Naive B cell (primary cell): ENCODE measurements at regions not wholly inside any gene's neighbourhood (a gene's known extent, or its start where the extent isn't known, plus 50 kb on each side); places are given as distances from the start of the nearest gene placed in this dataset.
A peak's percentile ranks its signal among the peaks of the same experiment; 100 is the strongest.

ENCODE experiments used
- ATAC-seq, 2 donors: fragments of 150-1000 bp; cut with Tn5 transposase; 2 replicates each; pipeline ENCODE4 v1.10.0; 2021; ENCODE audit warnings: low read depth in 2 of 2, mild to moderate bottlenecking in 2 of 2, moderate library complexity in 2 of 2
- DNase-seq: peaks from one replicate; pipeline ENCODE4 v3.0.0; 2022
- H3K27ac Mint-ChIP-seq, 6 donors: one replicate each; pipeline ENCODE4 v1.8.0; 2020 to 2022; ENCODE audit warnings: mild to moderate bottlenecking in 6 of 6, mixed read lengths in 6 of 6, moderate library complexity in 5 of 6, inconsistent platforms in 2 of 6
- H3K27me3 Mint-ChIP-seq, 3 donors: one replicate each; pipeline ENCODE4 v1.8.0; 2021 to 2022; ENCODE audit warnings: mixed read lengths in 3 of 3, mild to moderate bottlenecking in 1 of 3
- H3K36me3 Mint-ChIP-seq, 2 donors: one replicate each; pipeline ENCODE4 v1.8.0; 2020 to 2022; ENCODE audit warnings: mixed read lengths in 2 of 2, inconsistent platforms in 1 of 2, mild to moderate bottlenecking in 1 of 2
- H3K4me1 Mint-ChIP-seq, 3 donors: one replicate each; pipeline ENCODE4 v1.8.0; 2020 to 2022; ENCODE audit warnings: mixed read lengths in 3 of 3, inconsistent platforms in 1 of 3, mild to moderate bottlenecking in 1 of 3, moderate library complexity in 1 of 3
- H3K4me3 Mint-ChIP-seq, 8 donors: one replicate each; pipeline ENCODE4 v1.8.0; 2020 to 2022; ENCODE audit warnings: mild to moderate bottlenecking in 8 of 8, mixed read lengths in 8 of 8, moderate library complexity in 8 of 8, inconsistent platforms in 2 of 8
- H3K9me3 Mint-ChIP-seq, 7 donors: one replicate each; pipeline ENCODE4 v1.8.0; 2020 to 2022; ENCODE audit warnings: mixed read lengths in 7 of 7, mild to moderate bottlenecking in 5 of 7, inconsistent platforms in 2 of 7, moderate library complexity in 1 of 7

GRCh38 chr7:116083796-116084195 is 53.2 kb upstream of the TFEC start:
- Mint-ChIP-seq H3K36me3 (no peaks in the 10 kb centered on the region), H3K27me3 (no peaks in the 10 kb centered on the region), H3K4me1 (no peaks in the 10 kb centered on the region), H3K9me3 (peaks cover 0 to 14% (median 3%) of the 10 kb centered on the region in 7 donors), H3K27ac (no peak overlapping the region), H3K4me3 (no peak overlapping the region)
- DNase-seq (no peak), ATAC-seq (no peak)

DNA sequence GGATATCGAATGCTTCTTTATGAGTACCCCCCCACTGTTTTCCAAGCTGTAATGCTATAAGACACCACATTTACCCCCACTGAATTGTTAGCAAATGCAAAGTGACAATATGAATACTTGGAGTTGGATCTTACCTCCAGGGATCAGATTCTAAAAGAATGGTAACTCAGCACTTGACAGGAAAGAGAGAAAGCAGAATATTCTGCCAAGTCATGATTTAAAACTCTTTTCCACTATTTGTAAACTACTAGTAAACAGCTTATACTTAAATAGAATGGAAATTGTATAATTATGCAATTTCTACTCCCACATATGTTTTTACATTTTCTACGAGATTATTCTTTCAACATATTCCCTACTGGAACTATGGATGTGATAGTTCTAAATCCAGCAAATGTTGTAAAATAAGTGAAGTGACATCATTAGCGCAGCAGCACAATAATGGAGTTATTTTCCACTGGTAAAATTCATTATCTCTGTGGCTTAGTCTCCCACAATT is 56.0 kb upstream of the TFEC start:
- Mint-ChIP-seq H3K27ac (no peak overlapping the region), H3K9me3 (no peaks in the 10 kb centered on the region), H3K4me3 (no peak overlapping the region), H3K4me1 (no peaks in the 10 kb centered on the region), H3K36me3 (no peaks in the 10 kb centered on the region), H3K27me3 (no peaks in the 10 kb centered on the region)
- DNase-seq (no peak), ATAC-seq (no peak)

GRCh38 chr7:116087291-116087690 is 56.7 kb upstream of the TFEC start:
- no peak for DNase-seq
- Mint-ChIP-seq H3K9me3 (no peaks in the 10 kb centered on the region), H3K27ac (no peak overlapping the region), H3K4me3 (no peak overlapping the region), H3K27me3 (no peaks in the 10 kb centered on the region), H3K36me3 (no peaks in the 10 kb centered on the region), H3K4me1 (no peaks in the 10 kb centered on the region)
- no peak for ATAC-seq

- DNase-seq (no peak), ATAC-seq (no peak)
- no peak overlapping the region for H3K27ac Mint-ChIP-seq
- H3K27me3 Mint-ChIP-seq: no peaks in the 10 kb centered on the region
- H3K4me3 Mint-ChIP-seq: no peak overlapping the region
- no peaks in the 10 kb centered on the region for H3K9me3 Mint-ChIP-seq
- H3K4me1 Mint-ChIP-seq: no peaks in the 10 kb centered on the region
- H3K36me3 Mint-ChIP-seq: no peaks in the 10 kb centered on the region
These were observed 57.4 kb upstream of the TFEC start for GRCh38 chr7:116087984-116088383.

DNA sequence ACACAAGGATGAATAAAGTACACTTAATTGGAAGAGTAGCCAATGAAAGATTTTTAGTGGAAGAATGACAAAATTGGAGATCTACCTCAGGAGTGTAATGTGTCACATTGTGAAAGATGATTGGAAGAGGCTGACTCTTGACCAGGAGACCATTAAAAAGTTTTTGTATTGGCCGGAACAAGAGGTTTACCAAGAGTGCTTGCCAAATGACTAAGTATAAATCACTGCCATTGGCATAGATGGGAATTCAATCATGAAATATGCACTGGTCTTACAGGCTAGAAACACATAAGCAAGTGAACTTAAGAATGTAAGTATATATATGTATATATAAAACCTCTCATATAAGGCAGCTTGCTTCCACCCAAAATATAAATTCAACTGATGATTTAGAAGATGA is 58.7 kb upstream of the TFEC start:
- H3K9me3 Mint-ChIP-seq: no peaks in the 10 kb centered on the region
- H3K36me3 Mint-ChIP-seq: no peaks in the 10 kb centered on the region
- H3K4me1 Mint-ChIP-seq: no peaks in the 10 kb centered on the region
- no peak overlapping the region for H3K4me3 Mint-ChIP-seq
- H3K27ac Mint-ChIP-seq: no peak overlapping the region
- H3K27me3 Mint-ChIP-seq: no peaks in the 10 kb centered on the region
- ATAC-seq (no peak), DNase-seq (no peak)

- H3K4me3 Mint-ChIP-seq: no peak overlapping the region
These were observed 63.1 kb upstream of the TFEC start for GRCh38 chr7:116093516-116094301.

GRCh38 chr7:116095396-116095795 is 64.8 kb upstream of the TFEC start:
- H3K27me3 Mint-ChIP-seq: peaks cover 0 to 8% (median 0%) of the 10 kb centered on the region in 3 donors
- no peaks in the 10 kb centered on the region for H3K36me3 Mint-ChIP-seq
- no peaks in the 10 kb centered on the region for H3K4me1 Mint-ChIP-seq
- DNase-seq: no peak
- H3K27ac Mint-ChIP-seq: no peak overlapping the region
- no peak overlapping the region for H3K4me3 Mint-ChIP-seq
- ATAC-seq: no peak
- H3K9me3 Mint-ChIP-seq: no peaks in the 10 kb centered on the region

More at GRCh38 chr7:116093516-116094301, 63.1 kb upstream of the TFEC start:
- peaks cover 0 to 5% (median 0%) of the 10 kb centered on the region in 3 donors for H3K27me3 Mint-ChIP-seq
- H3K36me3 Mint-ChIP-seq: no peaks in the 10 kb centered on the region
- ATAC-seq: no peak
- H3K9me3 Mint-ChIP-seq: no peaks in the 10 kb centered on the region
- no peak overlapping the region for H3K27ac Mint-ChIP-seq
- H3K4me1 Mint-ChIP-seq: no peaks in the 10 kb centered on the region
- DNase-seq: no peak

DNA sequence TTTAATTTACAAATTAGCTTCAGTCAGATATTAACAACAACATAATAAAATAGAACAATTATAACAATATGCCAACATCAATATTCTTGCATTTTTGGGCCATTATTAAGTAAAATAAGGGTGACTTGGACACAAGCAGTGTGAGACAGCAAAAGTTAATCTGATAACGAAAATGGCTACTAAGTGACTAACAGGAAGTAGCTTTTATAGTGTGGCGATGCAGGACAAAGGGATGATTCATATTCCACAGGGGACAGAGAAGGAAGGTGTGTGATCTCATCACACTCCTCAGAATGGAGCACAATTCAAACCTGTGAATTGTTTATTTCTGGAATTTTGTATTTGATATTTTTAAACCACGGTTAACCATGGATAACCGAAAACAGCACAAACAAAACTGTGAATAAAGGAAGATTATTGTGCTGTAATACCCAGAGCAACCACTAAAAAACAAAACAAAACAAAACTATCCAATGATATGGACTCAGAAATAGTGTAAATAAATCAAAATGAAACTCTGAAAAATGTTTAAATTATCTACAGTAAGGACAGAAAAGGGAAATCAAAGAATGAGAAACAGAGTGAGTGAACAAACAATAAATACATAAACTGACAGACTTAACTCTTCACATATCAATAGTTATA is 66.9 kb upstream of the TFEC start:
- Mint-ChIP-seq H3K4me3 (no peak overlapping the region), H3K27me3 (peaks cover 0 to 8% (median 0%) of the 10 kb centered on the region in 3 donors), H3K27ac (no peak overlapping the region), H3K4me1 (no peaks in the 10 kb centered on the region), H3K36me3 (no peaks in the 10 kb centered on the region), H3K9me3 (no peaks in the 10 kb centered on the region)
- ATAC-seq: no peak
- DNase-seq: no peak

GRCh38 chr7:116098175-116098574 is 67.6 kb upstream of the TFEC start:
- DNase-seq: no peak
- H3K4me3 Mint-ChIP-seq: no peak overlapping the region
- no peaks in the 10 kb centered on the region for H3K4me1 Mint-ChIP-seq
- no peaks in the 10 kb centered on the region for H3K9me3 Mint-ChIP-seq
- no peaks in the 10 kb centered on the region for H3K36me3 Mint-ChIP-seq
- no peak overlapping the region for H3K27ac Mint-ChIP-seq
- no peak for ATAC-seq
- peaks cover 0 to 8% (median 0%) of the 10 kb centered on the region in 3 donors for H3K27me3 Mint-ChIP-seq

- no peaks in the 10 kb centered on the region for H3K9me3 Mint-ChIP-seq
- H3K27ac Mint-ChIP-seq: no peak overlapping the region
- no peak for DNase-seq
- H3K4me1 Mint-ChIP-seq: no peaks in the 10 kb centered on the region
- no peaks in the 10 kb centered on the region for H3K36me3 Mint-ChIP-seq
- H3K27me3 Mint-ChIP-seq: peaks cover 0 to 8% (median 0%) of the 10 kb centered on the region in 3 donors
- ATAC-seq: no peak
- H3K4me3 Mint-ChIP-seq: no peak overlapping the region
These were observed 70.1 kb upstream of the TFEC start for GRCh38 chr7:116100626-116101025.

GRCh38 chr7:116101704-116102103 is 71.1 kb upstream of the TFEC start:
- no peak for ATAC-seq
- Mint-ChIP-seq H3K27ac (no peak overlapping the region), H3K4me1 (no peaks in the 10 kb centered on the region), H3K4me3 (no peak overlapping the region), H3K36me3 (no peaks in the 10 kb centered on the region), H3K27me3 (peaks cover 0 to 8% (median 0%) of the 10 kb centered on the region in 3 donors), H3K9me3 (no peaks in the 10 kb centered on the region)
- no peak for DNase-seq

DNA sequence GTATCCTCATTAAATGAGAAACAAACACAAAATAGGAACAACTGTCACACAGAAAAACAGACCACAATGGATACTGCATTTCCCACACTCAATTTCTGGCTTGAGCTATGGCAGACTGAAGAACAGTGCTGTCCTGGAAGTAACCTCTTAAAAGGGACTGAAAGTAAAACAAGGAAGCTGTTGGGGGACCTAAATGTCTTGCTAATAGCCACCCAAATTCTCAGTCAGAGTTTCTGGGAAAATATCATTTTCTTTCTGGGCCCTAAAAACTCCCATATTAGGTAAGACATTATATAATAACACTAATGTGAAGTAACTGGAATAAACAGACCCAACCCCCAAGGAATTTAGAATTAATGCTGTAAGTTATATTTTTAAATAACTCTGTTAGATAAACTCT is 80.9 kb upstream of the TFEC start:
- no peak overlapping the region for H3K27ac Mint-ChIP-seq
- no peak for ATAC-seq
- DNase-seq: no peak

DNA sequence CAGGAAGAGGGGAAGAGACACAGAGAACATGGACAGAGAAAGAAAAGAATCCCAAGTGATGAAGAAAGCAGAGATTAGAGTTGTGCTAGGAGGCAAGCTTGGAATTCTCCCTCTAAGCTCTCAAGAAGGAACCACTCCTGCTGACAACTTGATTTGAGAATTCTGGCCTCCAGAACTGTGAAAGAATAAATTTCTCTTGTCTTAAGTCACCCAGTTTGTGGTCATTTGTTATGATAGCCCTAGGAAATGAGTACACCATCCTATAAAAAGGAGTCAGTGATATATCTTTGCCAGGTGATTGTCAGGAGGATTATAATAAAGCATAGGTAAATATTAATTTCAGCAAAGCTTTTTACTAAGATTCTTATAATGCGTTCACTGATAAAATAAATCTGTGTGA is 82.7 kb upstream of the TFEC start:
- no peaks in the 10 kb centered on the region for H3K36me3 Mint-ChIP-seq
- no peaks in the 10 kb centered on the region for H3K4me1 Mint-ChIP-seq
- ATAC-seq: no peak
- H3K27me3 Mint-ChIP-seq: peaks cover 0 to 10% (median 5%) of the 10 kb centered on the region in 3 donors
- H3K4me3 Mint-ChIP-seq: no peak overlapping the region
- H3K9me3 Mint-ChIP-seq: peaks cover 0 to 7% (median 0%) of the 10 kb centered on the region in 7 donors
- peak overlapping the region in 1 of 6 donors; percentile 2 for H3K27ac Mint-ChIP-seq
- no peak for DNase-seq

More for the DNA sequence above, 80.9 kb upstream of the TFEC start:
- H3K9me3 Mint-ChIP-seq: peaks cover 0 to 7% (median 0%) of the 10 kb centered on the region in 7 donors
- no peak overlapping the region for H3K4me3 Mint-ChIP-seq
- no peaks in the 10 kb centered on the region for H3K36me3 Mint-ChIP-seq
- H3K4me1 Mint-ChIP-seq: no peaks in the 10 kb centered on the region
- H3K27me3 Mint-ChIP-seq: peaks cover 0 to 10% (median 5%) of the 10 kb centered on the region in 3 donors

GRCh38 chr7:116120839-116121238 is 89.5 kb upstream of the TES start:
- H3K36me3 Mint-ChIP-seq: no peaks in the 10 kb centered on the region
- ATAC-seq: no peak

More at GRCh38 chr7:116120839-116121238, 89.5 kb upstream of the TES start:
- Mint-ChIP-seq H3K27me3 (peaks cover 4 to 12% (median 9%) of the 10 kb centered on the region in 3 donors), H3K9me3 (no peaks in the 10 kb centered on the region), H3K27ac (no peak overlapping the region), H3K4me3 (no peak overlapping the region), H3K4me1 (no peaks in the 10 kb centered on the region)
- DNase-seq: no peak
